ENCODE measurements at regions not wholly inside any gene's neighbourhood (a gene's known extent, or its start where the extent isn't known, plus 50 kb on each side); places are given as distances from the start of the nearest gene placed in this dataset.
"Not testable (repeated sequence)": the region's sequence is repeated elsewhere in the genome, so short reads cannot be mapped to it uniquely, and the experiment has no call there.

- DNase-seq = no peak
Measured at GRCh38 chr9:81058782-81059181, 630.6 kb downstream of the TLE1 start.

GRCh38 chr9:81053298-81054025 is 635.9 kb downstream of the TLE1 start:
- no peak for DNase-seq

- no peak for DNase-seq
Measured at GRCh38 chr9:81052846-81053245, 636.5 kb downstream of the TLE1 start.

- DNase-seq = no peak
Measured at GRCh38 chr9:81047280-81047679, 642.1 kb downstream of the TLE1 start.

GRCh38 chr9:81045658-81046057 is 643.7 kb downstream of the TLE1 start:
- no peak for DNase-seq

- no peak for DNase-seq
Measured at GRCh38 chr9:81037889-81038288, 651.5 kb downstream of the TLE1 start.

GRCh38 chr9:81035601-81036000 is 653.7 kb downstream of the TLE1 start:
- no peak for DNase-seq

- no peak for DNase-seq
Measured at GRCh38 chr9:81035171-81035570, 654.2 kb downstream of the TLE1 start.

- DNase-seq = no peak
Measured at GRCh38 chr9:81032831-81033230, 656.5 kb downstream of the TLE1 start.

GRCh38 chr9:81032030-81032572 is 657.2 kb downstream of the TLE1 start:
- DNase-seq = no peak

- no peak for DNase-seq
Measured at GRCh38 chr9:81031422-81032029, 657.8 kb downstream of the TLE1 start.

- DNase-seq = no peak
Measured at GRCh38 chr9:81030027-81030426, 659.3 kb downstream of the TLE1 start.

GRCh38 chr9:81028504-81028903 is 660.8 kb downstream of the TLE1 start:
- DNase-seq = no peak

- no peak for DNase-seq
Measured at GRCh38 chr9:81022177-81022576, 667.2 kb downstream of the TLE1 start.

GRCh38 chr9:81014945-81015344 is 674.4 kb downstream of the TLE1 start:
- DNase-seq = not testable (repeated sequence)

GRCh38 chr9:81013191-81013590 is 676.2 kb downstream of the TLE1 start:
- not testable (repeated sequence) for DNase-seq

- no peak for DNase-seq
Measured at GRCh38 chr9:81002906-81003305, 686.4 kb downstream of the TLE1 start.

- no peak for DNase-seq
Measured at GRCh38 chr9:81002242-81002641, 687.1 kb downstream of the TLE1 start.

GRCh38 chr9:80995759-80996158 is 693.6 kb downstream of the TLE1 start:
- DNase-seq = no peak

- DNase-seq = no peak
Measured at GRCh38 chr9:80994892-80995291, 694.5 kb downstream of the TLE1 start.

GRCh38 chr9:80985595-80985994 is 703.8 kb downstream of the TLE1 start:
- DNase-seq = not testable (repeated sequence)

GRCh38 chr9:80976403-80976802 is 712.9 kb downstream of the TLE1 start:
- DNase-seq = no peak

- not testable (repeated sequence) for DNase-seq
Measured at GRCh38 chr9:80970377-80970776, 719.0 kb downstream of the TLE1 start.

GRCh38 chr9:80968611-80969010 is 720.7 kb downstream of the TLE1 start:
- no peak for DNase-seq
